Lung (tissue), 11 donors: ENCODE measurements at regions not wholly inside any gene's neighbourhood (a gene's known extent, or its start where the extent isn't known, plus 50 kb on each side); places are given as distances from the start of the nearest gene placed in this dataset.
"Not testable (repeated sequence)": the region's sequence is repeated elsewhere in the genome, so short reads cannot be mapped to it uniquely, and the experiment has no call there.

Experiments
- ATAC-seq: fragments of 200-7000 bp; cut with Tn5 transposase; one replicate; pipeline ENCODE4 v1.9.1; 2020; ENCODE audit warnings: moderate number of reproducible peaks; ENCODE audit not compliant: insufficient read depth, low FRiP score
- DNase-seq, 3 donors: peaks; one replicate each; pipeline ENCODE4 v3.0.0-alpha.2; 2013 to 2017
- H3K27ac ChIP-seq, 2 donors: one replicate each; pipeline ENCODE4 v1.5.1; 2013; ENCODE audit warnings: mild to moderate bottlenecking in 2 of 2, moderate library complexity in 2 of 2, control low read depth in 1 of 2, inconsistent platforms in 1 of 2, low read depth in 1 of 2, low read length in 1 of 2
- H3K27me3 ChIP-seq, 3 donors: one replicate each; pipeline ENCODE4 v1.5.1; 2013; ENCODE audit warnings: low read length in 2 of 3; ENCODE audit not compliant: control insufficient read depth in 3 of 3, insufficient read depth in 3 of 3
- H3K36me3 ChIP-seq, 4 donors: one replicate each; pipeline ENCODE4 v1.5.1; 2013; ENCODE audit warnings: low read length in 4 of 4, mild to moderate bottlenecking in 1 of 4, moderate library complexity in 1 of 4; ENCODE audit not compliant: control insufficient read depth in 4 of 4, insufficient read depth in 4 of 4
- H3K4me1 ChIP-seq, 5 donors: one replicate each; pipeline ENCODE4 v1.5.1; 2013; ENCODE audit warnings: low read length in 5 of 5, mild to moderate bottlenecking in 2 of 5, moderate library complexity in 1 of 5; ENCODE audit not compliant: control insufficient read depth in 5 of 5, insufficient read depth in 5 of 5
- H3K4me3 ChIP-seq: one replicate; pipeline ENCODE4 v1.5.1; 2013; ENCODE audit warnings: mild to moderate bottlenecking, control low read depth, moderate library complexity
- H3K9ac ChIP-seq, 2 donors: one replicate each; pipeline ENCODE4 v1.5.1; 2013; ENCODE audit warnings: low read length in 2 of 2, control low read depth in 1 of 2; ENCODE audit not compliant: insufficient read depth in 1 of 2
- H3K9me3 ChIP-seq, 4 donors: one replicate each; pipeline ENCODE4 v1.5.1; 2013; ENCODE audit warnings: low read length in 3 of 4, mild to moderate bottlenecking in 1 of 4, moderate library complexity in 1 of 4; ENCODE audit not compliant: control insufficient read depth in 4 of 4, insufficient read depth in 3 of 4
- CTCF ChIP-seq: IDR thresholded peaks from 2 replicates; pipeline ENCODE4 v1.5.1; 2012; ENCODE audit warnings: mild to moderate bottlenecking; ENCODE audit errors: control extremely low read depth, extremely low read depth
- WGBS, 2 donors: extraction: QIAGEN DNeasy Blood & Tissue Kit; methylation state at CpG; one replicate each; pipeline ENCODE4 v1.1.7; 2013; 5-methylcytosine and 5-hydroxymethylcytosine counted together
- donor health status: control.
- donor health status: control.
- donor health status: Bipolar disorder and iron deficiency.
- donor health status: healthy.
- donor health status: DM: yes; HTN: yes; CAD: no.

DNA sequence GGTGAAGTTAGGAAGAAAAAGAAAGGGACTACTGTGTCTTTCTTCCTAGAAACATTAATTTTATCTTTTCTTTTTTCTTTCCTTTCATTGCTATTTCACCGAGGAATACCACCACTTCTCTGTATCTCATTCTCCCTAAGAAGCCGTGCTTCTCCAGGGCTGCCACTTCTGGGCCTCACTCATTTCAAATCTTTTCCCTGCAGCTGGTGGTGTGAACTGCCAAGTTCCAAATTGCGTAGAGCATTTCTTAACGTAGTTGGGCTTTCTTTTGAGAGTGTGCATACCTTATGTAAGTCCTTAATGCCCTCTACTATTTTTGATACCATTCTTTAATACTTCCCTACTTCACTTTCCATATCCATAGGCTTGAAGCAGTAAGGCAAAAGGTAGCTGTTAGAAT is 66.7 kb upstream of the CYP1B1 start:
- DNase-seq = no peak
- Histone ChIP-seq H3K27me3 (no peaks in the 10 kb centered on the region), H3K9ac (no peak overlapping the region), H3K27ac (no peak overlapping the region), H3K9me3 (no peaks in the 10 kb centered on the region), H3K4me1 (peaks cover 0 to 13% (median 4%) of the 10 kb centered on the region in 5 donors), H3K4me3 (no peak overlapping the region), H3K36me3 (no peaks in the 10 kb centered on the region)
- no peak for ATAC-seq
- no peak for TF ChIP-seq CTCF
- 88 to 94% methylated on average over 4 of the region's 4 CpGs for WGBS, 2 donors

GRCh38 chr2:38141501-38141900 is 65.5 kb upstream of the CYP1B1 start:
- TF ChIP-seq CTCF = no peak
- no peak overlapping the region for H3K27ac ChIP-seq
- H3K4me3 ChIP-seq = no peak overlapping the region
- H3K9ac ChIP-seq = no peak overlapping the region
- 74 to 75% methylated on average over 4 of the region's 4 CpGs for WGBS, 2 donors
- no peaks in the 10 kb centered on the region for H3K27me3 ChIP-seq
- H3K9me3 ChIP-seq = no peaks in the 10 kb centered on the region
- DNase-seq (no peak), ATAC-seq (no peak)
- H3K36me3 ChIP-seq = no peaks in the 10 kb centered on the region
- H3K4me1 ChIP-seq = peaks cover 0 to 5% (median 1%) of the 10 kb centered on the region in 5 donors

GRCh38 chr2:38138996-38139395 is 63.0 kb upstream of the CYP1B1 start:
- H3K27me3 ChIP-seq = no peaks in the 10 kb centered on the region
- DNase-seq (no peak), ATAC-seq (no peak)
- H3K27ac ChIP-seq = no peak overlapping the region
- no peak overlapping the region for H3K9ac ChIP-seq
- H3K4me3 ChIP-seq = no peak overlapping the region
- peaks cover 0 to 1% (median 0%) of the 10 kb centered on the region in 5 donors for H3K4me1 ChIP-seq
- TF ChIP-seq CTCF = no peak
- 78 to 88% methylated on average over 6 of the region's 6 CpGs for WGBS, 2 donors
- no peaks in the 10 kb centered on the region for H3K36me3 ChIP-seq
- no peaks in the 10 kb centered on the region for H3K9me3 ChIP-seq

GRCh38 chr2:38138419-38138818 is 62.5 kb upstream of the CYP1B1 start:
- Histone ChIP-seq H3K36me3 (no peaks in the 10 kb centered on the region), H3K27me3 (no peaks in the 10 kb centered on the region), H3K27ac (no peak overlapping the region), H3K4me1 (peaks cover 0 to 1% (median 0%) of the 10 kb centered on the region in 5 donors), H3K9me3 (no peaks in the 10 kb centered on the region), H3K4me3 (no peak overlapping the region), H3K9ac (no peak overlapping the region)
- DNase-seq (no peak), ATAC-seq (no peak)
- 96 to 97% methylated on average over 10 of the region's 10 CpGs for WGBS, 2 donors
- TF ChIP-seq CTCF = no peak

GRCh38 chr2:38137958-38138357 is 62.0 kb upstream of the CYP1B1 start:
- WGBS, 2 donors = 88 to 90% methylated on average over 12 of the region's 12 CpGs
- H3K4me1 ChIP-seq, H3K9me3 ChIP-seq, H3K27me3 ChIP-seq, H3K9ac ChIP-seq, ATAC-seq, H3K4me3 ChIP-seq, H3K36me3 ChIP-seq, H3K27ac ChIP-seq, DNase-seq: not testable (repeated sequence)
